ENCODE measurements at regions not wholly inside any gene's neighbourhood (a gene's known extent, or its start where the extent isn't known, plus 50 kb on each side); places are given as distances from the start of the nearest gene placed in this dataset.
A peak's percentile ranks its signal among the peaks of the same experiment; 100 is the strongest.

GRCh38 chr1:65514041-65514440 is 93.6 kb downstream of the LEPR start:
- no peak overlapping the region for H3K4me3 ChIP-seq
- DNase-seq (no peak), ATAC-seq (no peak)
- no peaks in the 10 kb centered on the region for H3K36me3 ChIP-seq
- no peaks in the 10 kb centered on the region for H3K9me3 ChIP-seq
- H3K4me1 ChIP-seq = peaks cover 0 to 12% (median 3%) of the 10 kb centered on the region in 9 donors
- TF ChIP-seq CTCF (IDR thresholded peaks at IDR 0.05) = no peak
- H3K27ac ChIP-seq = no peak overlapping the region
- 71 to 74% methylated on average over 2 of the region's 2 CpGs for WGBS, 2 donors
- H3K27me3 ChIP-seq = no peaks in the 10 kb centered on the region
- intact Hi-C loops (cut with DNase I) = no loop called here

- Histone ChIP-seq H3K4me3 (peak overlapping the region; percentile 53 to 70 (median 60)), H3K36me3 (no peaks in the 10 kb centered on the region), H3K27ac (peak overlapping the region in 2 of 10 donors; percentile 47 to 51), H3K4me1 (peaks cover 0 to 35% (median 13%) of the 10 kb centered on the region in 9 donors), H3K9me3 (no peaks in the 10 kb centered on the region), H3K27me3 (peaks cover 0 to 46% (median 21%) of the 10 kb centered on the region in 7 donors)
- TF ChIP-seq CTCF (IDR thresholded peaks at IDR 0.05) = no peak
- intact Hi-C loops (cut with DNase I) = loop anchor here in 1 of 10 donors (5.0 to 10.0 kb wide), 2 partner anchors 50 to 93 kb away; no protein-coding TSS in a partner anchor
- 26 to 29% methylated on average over 5 of the region's 5 CpGs for WGBS, 2 donors
- ATAC-seq (peak in 4 of 8 donors; percentile 14 to 49 (median 22)), DNase-seq (peak in 1 of 2 donors; percentile 17)
Measured at GRCh38 chr1:65524931-65525265, 104.4 kb downstream of the LEPR start.

- intact Hi-C loops (cut with DNase I) = loop anchor here in 1 of 10 donors (5.0 to 10.0 kb wide), 2 partner anchors 51 to 93 kb away; no protein-coding TSS in a partner anchor
- no peaks in the 10 kb centered on the region for H3K9me3 ChIP-seq
- H3K27me3 ChIP-seq = peaks cover 0 to 46% (median 21%) of the 10 kb centered on the region in 7 donors
- H3K4me3 ChIP-seq = peak overlapping the region; percentile 53 to 70 (median 60)
- H3K36me3 ChIP-seq = no peaks in the 10 kb centered on the region
- peaks cover 0 to 35% (median 13%) of the 10 kb centered on the region in 9 donors for H3K4me1 ChIP-seq
- peak overlapping the region in 6 of 10 donors; percentile 42 to 51 (median 46) for H3K27ac ChIP-seq
- ATAC-seq (peak in 7 of 8 donors; percentile 33 to 64 (median 46)), DNase-seq (peak in 1 of 2 donors; percentile 21)
- WGBS, 2 donors = 1 to 2% methylated on average over 82 to 87 of the region's 87 CpGs
- TF ChIP-seq CTCF (IDR thresholded peaks at IDR 0.05) = no peak
Measured at GRCh38 chr1:65525266-65526048, 105.0 kb downstream of the LEPR start.

GRCh38 chr1:65526049-65526556 is 105.6 kb downstream of the LEPR start:
- H3K4me1 ChIP-seq = peaks cover 0 to 35% (median 13%) of the 10 kb centered on the region in 9 donors
- intact Hi-C loops (cut with DNase I) = loop anchor here in 1 of 10 donors (5.0 to 10.0 kb wide), 2 partner anchors 51 to 94 kb away; no protein-coding TSS in a partner anchor
- H3K27ac ChIP-seq = peak overlapping the region in 6 of 10 donors; percentile 42 to 51 (median 46)
- DNase-seq (no peak), ATAC-seq (no peak)
- peak overlapping the region; percentile 53 to 70 (median 60) for H3K4me3 ChIP-seq
- H3K27me3 ChIP-seq = peaks cover 0 to 46% (median 21%) of the 10 kb centered on the region in 7 donors
- 19 to 20% methylated on average over 10 of the region's 10 CpGs for WGBS, 2 donors
- TF ChIP-seq CTCF (IDR thresholded peaks at IDR 0.05) = no peak
- H3K36me3 ChIP-seq = no peaks in the 10 kb centered on the region
- no peaks in the 10 kb centered on the region for H3K9me3 ChIP-seq

Data from heart right ventricle (tissue), 16 donors.